HG02623 (cell line): ENCODE measurements at regions not wholly inside any gene's neighbourhood (a gene's known extent, or its start where the extent isn't known, plus 50 kb on each side); places are given as distances from the start of the nearest gene placed in this dataset.

Source experiments
- ATAC-seq: cut with Tn5 transposase; IDR thresholded peaks from one replicate; pipeline ENCODE4 v1.9.1; 2021; ENCODE audit warnings: moderate library complexity; ENCODE audit not compliant: unreplicated experiment

GRCh38 chr5:165920655-165921054 lies 2370.8 kb upstream of the WWC1 start:
- no peak for ATAC-seq

- ATAC-seq, result no peak
These were observed 2362.5 kb upstream of the WWC1 start for GRCh38 chr5:165928971-165929370.

GRCh38 chr5:165940541-165940940 lies 2350.9 kb upstream of the WWC1 start:
- ATAC-seq, result no peak

DNA sequence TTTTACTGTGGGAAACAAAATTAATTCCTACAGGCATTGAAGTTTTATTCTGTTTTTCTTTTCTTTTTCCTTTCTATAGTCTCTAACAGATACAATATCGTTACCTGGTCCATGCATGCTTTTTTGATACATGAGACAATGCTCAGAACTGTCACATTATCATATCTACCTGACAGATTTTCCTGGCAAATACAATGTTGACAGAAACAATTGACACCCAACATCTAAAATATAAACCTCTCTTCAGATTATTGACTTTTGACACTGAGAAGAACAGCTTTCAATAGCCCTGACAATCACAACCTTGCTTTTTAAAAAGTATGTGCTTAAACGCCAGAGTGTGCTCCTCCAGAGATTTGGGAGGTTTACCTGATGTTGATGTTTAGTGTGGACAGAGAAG lies 2334.6 kb upstream of the WWC1 start:
- no peak for ATAC-seq

DNA sequence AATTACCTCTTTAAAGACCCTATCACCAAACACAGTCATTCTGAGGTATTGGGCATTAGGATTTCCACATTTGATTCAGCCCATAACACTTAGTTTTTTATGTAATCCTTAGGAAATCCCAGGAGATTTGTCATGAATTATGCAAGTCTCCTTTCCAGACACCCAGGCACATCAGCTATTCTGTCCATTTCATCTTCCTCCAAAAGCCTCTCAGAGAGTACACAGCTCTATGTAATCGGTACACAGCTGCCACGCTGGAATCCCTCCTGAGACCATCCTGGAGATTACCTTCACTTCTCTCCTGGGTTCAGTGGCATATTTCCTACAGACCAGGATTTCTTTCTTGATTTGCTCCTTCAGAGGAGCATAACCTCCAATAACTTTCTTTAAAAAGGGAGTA lies 2309.8 kb upstream of the WWC1 start:
- ATAC-seq, result no peak

- no peak for ATAC-seq
These were observed 2295.1 kb upstream of the WWC1 start for GRCh38 chr5:165996201-165996875.

DNA sequence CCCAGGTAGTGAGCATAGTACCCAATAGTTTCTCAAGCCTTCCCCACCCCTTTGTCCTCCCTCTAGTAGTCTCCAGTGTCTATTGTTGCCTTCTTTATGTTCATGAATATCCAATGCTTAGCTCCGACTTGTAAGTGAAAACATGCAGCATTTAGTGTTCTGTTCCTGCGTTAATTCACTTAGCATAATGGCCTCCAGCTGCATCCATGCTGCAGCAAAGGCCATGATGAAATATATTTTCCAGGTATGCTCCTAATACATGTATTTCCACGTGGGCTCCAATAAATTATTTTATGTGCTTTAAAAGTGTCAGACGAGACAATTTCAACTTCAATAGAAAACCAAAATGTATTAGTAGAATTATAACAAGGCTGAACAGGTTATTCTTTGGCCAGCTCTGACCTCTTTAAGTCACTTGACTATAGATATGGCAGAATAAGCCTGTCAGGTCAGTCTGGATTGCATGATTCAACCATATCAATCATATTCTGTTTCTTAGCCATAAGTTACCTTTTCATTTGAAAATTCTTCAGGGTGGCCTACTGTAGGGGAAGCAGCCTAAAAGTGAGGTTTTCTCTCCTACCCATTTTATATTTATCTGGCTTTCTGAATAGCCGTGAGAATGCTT lies 2291.6 kb upstream of the WWC1 start:
- no peak for ATAC-seq

GRCh38 chr5:166004006-166004405 lies 2287.4 kb upstream of the WWC1 start:
- ATAC-seq, result no peak

- no peak for ATAC-seq
These were observed 2278.0 kb upstream of the WWC1 start for GRCh38 chr5:166013415-166013814.

- no peak for ATAC-seq
These were observed 2277.2 kb upstream of the WWC1 start for GRCh38 chr5:166014256-166014655.

DNA sequence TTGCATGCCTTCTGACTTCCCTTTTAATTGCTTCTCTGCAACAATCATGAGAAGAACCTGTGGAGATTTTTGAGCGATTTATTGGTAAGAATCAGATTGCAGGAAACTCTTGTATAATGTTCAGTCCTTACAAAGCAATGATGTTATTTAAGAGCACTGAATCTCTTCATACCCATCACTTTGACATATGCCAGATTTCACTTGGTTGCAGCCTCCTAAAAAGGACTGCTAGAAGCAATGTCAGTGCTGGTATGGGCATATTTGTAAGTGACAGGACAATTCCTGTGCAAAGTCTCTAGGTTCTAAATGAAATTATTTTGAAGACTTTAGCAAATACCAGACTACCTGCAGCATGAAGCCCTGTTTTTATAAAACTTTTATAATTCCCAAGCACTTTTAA lies 2272.7 kb upstream of the WWC1 start:
- ATAC-seq, result no peak

DNA sequence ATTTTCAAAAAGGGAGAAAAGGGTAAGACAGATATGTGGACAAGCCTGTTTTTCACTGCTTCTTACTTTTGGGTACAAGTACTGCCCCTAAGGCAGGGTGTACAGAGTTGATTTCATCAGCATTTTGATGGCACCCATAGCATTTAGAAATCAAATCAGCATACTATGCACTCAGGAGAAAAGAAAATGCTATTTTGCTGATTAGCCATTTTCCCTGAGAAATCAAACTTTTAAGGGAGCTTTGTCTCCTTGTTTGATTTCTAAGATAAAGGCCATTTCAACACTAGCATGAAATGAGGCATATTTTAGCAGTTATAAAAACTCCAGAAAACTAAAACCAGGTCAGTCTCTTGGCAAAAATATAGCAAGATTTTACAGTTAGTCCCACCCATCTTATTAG lies 2269.4 kb upstream of the WWC1 start:
- no peak for ATAC-seq

- no peak for ATAC-seq
These were observed 2266.5 kb upstream of the WWC1 start for GRCh38 chr5:166024970-166025369.

- no peak for ATAC-seq
These were observed 2263.9 kb upstream of the WWC1 start for GRCh38 chr5:166027582-166027981.

DNA sequence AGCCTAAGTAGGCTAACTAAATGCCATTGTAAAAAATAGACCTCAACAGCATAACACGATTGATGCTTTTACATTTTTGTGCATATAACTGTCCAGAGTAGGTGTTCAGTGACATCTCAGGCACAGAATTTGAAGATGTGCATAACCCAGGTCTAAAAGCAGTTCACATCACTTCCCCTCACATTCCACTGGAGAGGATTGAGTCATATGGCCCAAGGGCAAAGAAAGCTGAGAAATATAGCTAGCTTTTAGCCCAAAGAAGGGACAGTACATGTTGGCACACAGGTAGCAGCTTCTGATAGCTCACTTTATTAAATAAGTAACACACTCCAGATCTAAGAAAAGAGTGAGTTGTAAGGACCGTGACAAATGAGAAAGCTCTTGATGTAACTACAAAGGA lies 2259.5 kb upstream of the WWC1 start:
- ATAC-seq, result no peak

DNA sequence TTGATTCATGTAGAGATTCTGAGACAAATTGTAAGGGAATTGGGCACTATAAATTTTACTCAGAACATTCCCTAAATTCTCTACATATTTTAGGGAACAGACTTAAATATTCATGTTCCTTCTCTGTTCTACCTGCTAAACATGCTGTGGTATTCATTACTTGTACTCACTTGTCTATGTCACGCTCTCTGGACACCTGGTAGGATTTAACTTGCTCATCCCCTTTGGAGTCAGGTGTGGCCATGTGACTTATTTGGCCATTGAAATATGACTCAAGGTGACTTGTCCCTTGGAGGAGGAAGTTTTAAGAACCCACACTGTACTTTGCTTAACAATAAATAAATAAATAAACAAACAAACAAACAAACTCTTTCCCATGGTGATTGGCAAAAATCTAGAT lies 2258.8 kb upstream of the WWC1 start:
- no peak for ATAC-seq

DNA sequence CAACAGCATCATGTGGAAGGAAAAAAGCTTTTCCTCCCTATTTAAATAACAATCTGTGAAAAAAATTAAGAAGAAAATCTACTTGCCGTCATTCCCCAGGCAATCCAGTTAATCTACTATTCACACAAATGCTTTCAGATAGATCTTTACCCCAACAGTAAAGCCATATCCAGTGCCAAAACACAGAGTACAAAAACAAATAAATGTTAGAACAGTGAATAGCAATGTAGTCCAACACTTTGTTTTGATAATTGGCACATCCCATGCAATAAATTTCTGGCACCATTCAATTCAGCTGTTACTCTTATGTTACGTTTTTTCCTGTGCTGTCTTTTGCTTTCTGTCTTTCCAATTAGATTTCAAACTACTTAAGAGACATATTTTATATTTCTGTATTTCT lies 2245.5 kb upstream of the WWC1 start:
- ATAC-seq, result no peak

DNA sequence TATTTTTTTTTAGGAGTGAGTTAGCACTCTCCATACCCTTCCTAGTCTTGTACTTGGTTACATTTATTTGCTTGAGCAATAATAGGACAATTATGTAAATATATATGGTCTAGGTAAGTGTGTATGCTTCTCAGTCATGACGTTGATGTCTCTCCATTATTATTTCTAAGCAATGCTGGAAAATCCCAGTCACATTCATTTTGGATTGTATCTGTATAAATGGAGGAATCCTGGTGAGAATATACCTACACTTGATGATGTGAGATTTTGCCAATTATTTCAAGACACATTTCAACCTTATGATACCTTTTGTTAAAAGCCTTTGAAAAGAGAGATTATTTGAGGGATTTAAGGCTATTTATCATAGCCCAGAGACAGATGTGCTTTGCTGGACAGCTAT lies 2244.5 kb upstream of the WWC1 start:
- ATAC-seq, result no peak

DNA sequence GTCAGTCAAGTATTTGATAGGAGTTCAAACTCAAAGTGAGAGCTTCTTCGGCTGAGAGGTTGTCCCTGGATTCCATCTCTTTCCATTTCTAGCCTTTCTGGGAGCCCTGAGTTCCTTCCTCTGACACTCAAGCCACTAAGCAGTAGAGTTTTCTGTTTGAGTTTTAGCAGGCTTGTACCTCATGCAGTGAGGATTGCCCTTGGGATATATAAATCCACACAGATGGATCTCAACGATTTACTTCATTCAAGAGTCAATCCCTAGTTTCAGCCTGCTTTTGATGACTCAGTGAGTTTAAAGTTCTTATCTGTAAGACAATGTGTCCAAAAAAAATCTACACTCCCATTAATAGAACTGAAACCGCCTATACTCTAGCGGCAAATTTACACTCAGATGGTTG lies 2240.9 kb upstream of the WWC1 start:
- no peak for ATAC-seq

DNA sequence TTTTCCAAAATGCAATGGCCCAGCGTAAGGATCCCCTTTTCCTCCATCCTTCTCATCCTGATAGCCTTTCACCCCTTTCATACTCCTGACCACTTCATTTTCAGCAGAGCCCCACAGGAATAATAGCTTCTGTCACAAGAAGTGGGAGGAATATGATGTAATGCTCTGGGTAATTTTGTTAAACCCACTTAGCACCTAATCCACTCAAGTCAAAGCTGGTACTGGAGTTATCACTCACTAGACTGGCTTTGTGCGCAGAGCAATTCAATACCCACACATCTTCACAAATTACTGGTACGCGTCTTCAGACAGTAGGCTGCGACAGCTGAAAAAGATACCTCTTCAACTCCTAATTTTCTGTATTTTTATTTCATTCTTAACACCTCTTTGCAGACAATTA lies 2232.8 kb upstream of the WWC1 start:
- ATAC-seq, result no peak

GRCh38 chr5:166062094-166062493 lies 2229.4 kb upstream of the WWC1 start:
- ATAC-seq, result no peak

DNA sequence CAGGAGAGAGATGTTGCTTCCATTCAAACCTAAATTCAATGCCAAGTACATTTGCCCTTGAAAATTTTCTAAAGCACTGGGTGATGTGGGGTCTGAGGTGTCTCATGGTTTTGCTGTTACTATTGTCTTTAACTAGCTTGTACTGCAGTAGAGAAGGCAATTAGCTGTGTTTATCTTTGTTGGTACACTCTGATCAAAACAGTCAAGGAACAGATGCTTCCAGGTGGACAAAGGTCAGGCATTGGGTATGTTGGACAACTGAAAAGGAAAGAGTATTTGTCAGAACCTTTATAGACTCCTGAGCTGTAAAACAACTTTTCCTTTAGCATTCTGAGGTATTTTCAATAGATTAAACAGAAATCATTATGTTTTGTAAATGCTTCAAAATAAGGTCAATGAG lies 2228.7 kb upstream of the WWC1 start:
- no peak for ATAC-seq

- ATAC-seq, result no peak
These were observed 2228.2 kb upstream of the WWC1 start for GRCh38 chr5:166063261-166063660.
